ENCODE measurements at regions not wholly inside any gene's neighbourhood (a gene's known extent, or its start where the extent isn't known, plus 50 kb on each side); places are given as distances from the start of the nearest gene placed in this dataset.
"Not testable (repeated sequence)": the region's sequence is repeated elsewhere in the genome, so short reads cannot be mapped to it uniquely, and the experiment has no call there.

GRCh38 chr1:19024532-19024931 is 68.1 kb upstream of the IFFO2 start:
- intact Hi-C loops (cut with micrococcal nuclease) = no loop called here

- intact Hi-C loops (cut with micrococcal nuclease) = no loop called here
These were observed 67.3 kb upstream of the IFFO2 start for GRCh38 chr1:19023787-19024186.

- intact Hi-C loops (cut with micrococcal nuclease) = no loop called here
These were observed 65.4 kb upstream of the IFFO2 start for GRCh38 chr1:19021845-19022244.

GRCh38 chr1:19019288-19019687 is 62.8 kb upstream of the IFFO2 start:
- intact Hi-C loops (cut with micrococcal nuclease) = not testable (repeated sequence)

DNA sequence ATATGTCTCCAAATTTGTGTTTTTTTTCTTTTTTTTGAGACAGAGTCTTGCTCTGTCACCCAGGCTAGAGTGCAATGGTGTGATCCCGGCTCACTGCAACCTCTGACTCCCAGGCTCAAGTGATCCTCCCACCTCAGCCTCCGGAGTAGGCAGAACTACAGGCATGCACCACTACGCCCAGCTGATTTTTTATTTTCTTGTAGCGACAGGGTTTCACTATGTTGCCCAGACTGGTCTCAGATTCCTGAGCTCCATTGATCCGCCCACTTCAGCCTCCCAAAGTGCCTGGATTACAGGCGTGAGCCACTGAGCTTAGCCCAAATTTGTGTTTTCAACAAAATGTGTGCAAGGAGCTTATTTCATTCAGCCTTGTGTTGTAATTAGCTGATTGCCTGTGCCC is 59.0 kb upstream of the IFFO2 start:
- intact Hi-C loops (cut with micrococcal nuclease) = no loop called here

DNA sequence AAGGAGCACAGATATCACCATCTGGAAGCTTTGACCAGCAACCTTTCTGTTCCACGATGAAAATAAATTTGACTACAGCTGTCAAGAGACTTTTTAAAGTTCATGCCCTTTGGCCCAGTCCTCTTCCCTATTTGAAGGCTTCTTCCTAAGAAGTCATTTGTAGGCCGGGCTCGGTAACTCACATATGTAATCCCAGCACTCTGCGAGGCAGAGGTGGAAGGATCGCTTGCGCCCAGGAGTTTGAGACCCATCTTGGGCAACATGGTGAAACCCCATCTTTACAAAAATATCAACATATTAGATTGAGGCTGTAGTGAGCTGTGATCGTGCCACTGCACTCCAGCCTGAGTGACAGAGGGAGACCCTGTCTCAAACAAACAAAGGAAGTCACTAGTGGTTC is 58.3 kb upstream of the IFFO2 start:
- intact Hi-C loops (cut with micrococcal nuclease) = no loop called here

DNA sequence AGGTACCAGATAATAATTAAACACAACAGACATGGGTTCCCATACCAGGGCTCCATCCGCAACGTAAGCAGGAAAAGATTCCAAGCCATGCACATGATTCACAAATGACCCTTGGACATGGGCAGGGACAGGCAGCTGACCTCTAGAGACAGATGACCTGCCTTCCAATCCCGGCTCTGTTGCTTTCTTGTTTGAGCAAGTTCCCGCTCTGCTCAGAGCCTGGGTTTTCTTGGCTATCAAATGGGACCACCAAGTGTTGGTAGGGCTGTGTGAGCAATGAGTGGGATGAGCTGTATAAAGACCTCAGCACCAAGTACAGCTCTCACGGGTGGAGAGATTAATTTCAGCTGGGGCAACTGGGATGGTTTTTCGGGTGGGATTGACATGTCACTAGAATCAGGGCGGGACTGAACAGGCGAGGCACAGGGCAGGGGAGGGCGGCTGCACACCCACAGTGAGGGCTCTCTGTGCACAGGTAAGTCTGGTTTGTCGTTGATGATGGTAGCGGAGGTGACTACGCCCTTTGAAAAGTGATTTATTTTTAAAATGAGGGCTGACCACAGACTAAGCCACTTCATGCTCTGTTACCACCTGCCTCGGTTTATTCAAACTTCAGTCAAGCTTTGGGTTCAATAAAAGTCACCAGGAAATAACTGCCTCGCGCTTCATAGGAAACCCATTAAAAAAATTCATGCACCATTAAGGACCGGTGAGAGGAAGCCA is 57.5 kb upstream of the IFFO2 start:
- intact Hi-C loops (cut with micrococcal nuclease) = no loop called here

GRCh38 chr1:19011845-19012231 is 55.4 kb upstream of the IFFO2 start:
- intact Hi-C loops (cut with micrococcal nuclease) = loop anchor here (2.0 kb wide), 2 partner anchors 55 to 63 kb away; partner anchors contain the start of gene IFFO2

- intact Hi-C loops (cut with micrococcal nuclease) = loop anchor here (2.0 kb wide), 2 partner anchors 54 to 64 kb away; partner anchors contain the start of gene IFFO2
These were observed 54.7 kb upstream of the IFFO2 start for GRCh38 chr1:19010995-19011844.

DNA sequence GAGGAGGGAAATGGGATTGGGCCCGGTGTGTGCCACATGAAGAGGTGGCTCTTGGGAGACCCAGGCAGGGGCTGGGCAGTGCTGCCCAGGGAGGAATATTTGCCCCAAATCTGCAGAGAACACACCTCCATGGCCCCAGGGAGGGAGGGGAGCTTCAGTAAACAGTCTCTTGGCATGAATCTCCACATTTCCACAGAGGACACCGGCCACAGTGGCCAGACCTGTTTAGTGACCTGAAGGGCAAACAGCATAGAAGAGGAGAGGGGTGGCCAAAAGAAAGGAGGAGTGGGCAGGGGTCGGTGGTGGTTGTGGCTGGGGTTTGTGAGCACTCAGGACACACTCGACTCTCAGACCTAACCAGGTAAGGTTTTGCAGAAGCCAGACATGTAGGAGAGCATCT is 54.0 kb upstream of the IFFO2 start:
- intact Hi-C loops (cut with micrococcal nuclease) = loop anchor here (2.0 kb wide), 2 partner anchors 54 to 64 kb away; partner anchors contain the start of gene IFFO2

DNA sequence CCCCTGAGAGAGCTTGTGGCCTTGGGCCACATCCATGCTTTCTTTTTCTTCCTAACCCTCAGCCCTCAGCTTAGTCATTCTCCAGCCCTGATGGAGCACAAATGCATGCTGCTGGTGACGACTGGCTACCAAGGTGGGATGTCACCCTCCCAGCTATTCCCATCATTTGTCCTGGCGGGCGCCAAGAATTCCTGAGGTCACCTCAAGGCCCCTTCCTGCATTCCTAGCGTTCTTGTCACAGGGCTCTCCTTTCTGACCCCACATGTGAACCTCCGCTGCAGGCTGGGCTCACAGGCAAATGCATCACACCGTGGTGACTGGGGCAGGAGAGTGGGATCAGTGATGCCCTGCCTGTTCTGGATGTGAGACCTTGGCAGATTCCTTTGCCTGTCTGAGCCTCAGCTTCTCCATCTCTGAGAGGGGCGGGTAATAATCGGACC is 53.4 kb upstream of the IFFO2 start:
- intact Hi-C loops (cut with micrococcal nuclease) = loop anchor here (2.0 kb wide), 2 partner anchors 53 to 65 kb away; partner anchors contain the start of gene IFFO2

- intact Hi-C loops (cut with micrococcal nuclease) = no loop called here
These were observed 52.8 kb upstream of the IFFO2 start for GRCh38 chr1:19009126-19009881.

DNA sequence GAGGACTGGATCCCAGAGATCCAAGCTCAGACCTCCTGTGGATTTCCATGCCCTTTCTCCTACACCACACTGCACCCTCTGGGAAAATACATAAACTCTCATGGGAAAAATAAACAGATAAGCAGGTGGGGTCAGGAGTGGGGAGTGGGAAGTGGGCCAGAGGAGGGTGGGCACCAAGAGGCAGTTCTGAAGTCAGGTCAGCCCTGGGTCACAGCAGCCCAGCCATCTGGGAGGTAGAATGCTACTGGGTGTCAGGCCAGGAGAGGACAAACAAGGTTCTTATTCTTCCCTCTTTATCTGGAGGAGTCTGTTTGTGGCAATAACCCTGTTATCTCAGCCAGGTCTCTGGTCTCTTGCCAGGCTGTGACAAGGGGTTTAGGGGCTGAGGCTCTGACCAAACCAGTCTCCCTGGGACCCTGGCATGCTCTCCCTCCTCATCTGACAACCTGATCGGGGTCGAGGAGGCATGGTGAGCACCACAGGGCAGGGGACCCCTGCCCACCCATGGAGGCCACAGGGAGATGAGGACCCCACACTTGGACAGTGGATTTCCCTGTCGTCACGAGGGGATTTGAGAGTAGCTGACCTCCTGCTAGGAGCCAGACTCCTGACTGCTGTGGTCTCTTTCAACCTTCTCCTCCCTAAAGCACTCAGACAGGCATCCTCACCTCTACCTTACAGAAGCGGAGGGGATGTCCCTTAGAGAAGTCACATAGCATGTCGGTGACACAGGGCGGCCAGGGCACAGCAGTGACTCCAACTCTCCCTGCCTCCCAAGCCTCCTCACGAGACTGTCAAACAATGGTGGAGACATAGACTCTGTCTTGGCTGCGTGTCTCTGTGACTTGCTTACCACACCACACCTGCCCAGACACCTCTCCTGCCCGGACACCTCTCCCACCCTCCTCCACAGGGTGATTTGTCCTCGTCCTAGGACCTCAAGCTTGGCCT is 51.3 kb upstream of the IFFO2 start:
- intact Hi-C loops (cut with micrococcal nuclease) = no loop called here

DNA sequence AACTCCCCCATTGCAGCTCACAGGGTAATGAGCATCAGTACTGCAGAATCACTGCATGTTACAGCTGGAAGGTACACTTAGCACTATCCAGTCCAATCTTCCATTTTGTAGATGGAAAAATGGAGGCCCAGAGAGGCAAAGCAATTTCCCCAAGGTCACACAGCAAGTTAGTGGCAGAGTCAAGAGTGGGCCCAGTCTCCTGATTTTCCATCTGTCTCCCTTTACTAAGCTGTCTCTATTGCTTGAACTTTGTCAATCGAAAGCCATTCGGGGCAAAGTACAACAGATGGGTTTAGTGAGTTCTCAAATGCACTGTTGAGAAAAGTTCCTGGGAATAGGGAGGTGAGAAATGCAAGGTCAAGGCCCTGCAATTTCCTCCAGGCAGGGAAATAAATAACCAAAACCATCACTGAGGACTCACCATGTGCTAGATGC is 50.4 kb upstream of the IFFO2 start:
- intact Hi-C loops (cut with micrococcal nuclease) = no loop called here

Data from T-helper 2 cell treated with Interferon-gamma antibody and Interleukin-4, amounts not matched to agents 100 ng/mL and 5 ng/mL, for 36 hours (primary cell).